HG02588 (cell line): ENCODE measurements at regions not wholly inside any gene's neighbourhood (a gene's known extent, or its start where the extent isn't known, plus 50 kb on each side); places are given as distances from the start of the nearest gene placed in this dataset.
"Not testable (repeated sequence)": the region's sequence is repeated elsewhere in the genome, so short reads cannot be mapped to it uniquely, and the experiment has no call there.

Source experiments
- ATAC-seq: cut with Tn5 transposase; IDR thresholded peaks from one replicate; pipeline ENCODE4 v1.9.1; 2021; ENCODE audit warnings: mild to moderate bottlenecking, moderate library complexity; ENCODE audit not compliant: unreplicated experiment

- no peak for ATAC-seq
These were observed 1347.6 kb downstream of the CDH11 start for GRCh38 chr16:63774302-63774701.

GRCh38 chr16:63769211-63769610 is 1352.7 kb downstream of the CDH11 start:
- ATAC-seq, result no peak

GRCh38 chr16:63760246-63760645 is 1361.6 kb downstream of the CDH11 start:
- ATAC-seq, result not testable (repeated sequence)

GRCh38 chr16:63752347-63752746 is 1369.5 kb downstream of the CDH11 start:
- ATAC-seq, result no peak

- ATAC-seq, result no peak
These were observed 1372.6 kb downstream of the CDH11 start for GRCh38 chr16:63749276-63749675.

- ATAC-seq, result no peak
These were observed 1376.4 kb downstream of the CDH11 start for GRCh38 chr16:63745456-63745855.

- ATAC-seq, result no peak
These were observed 1377.6 kb downstream of the CDH11 start for GRCh38 chr16:63744077-63744874.

- ATAC-seq, result no peak
These were observed 1379.7 kb downstream of the CDH11 start for GRCh38 chr16:63742150-63742549.

- ATAC-seq, result no peak
These were observed 1384.2 kb downstream of the CDH11 start for GRCh38 chr16:63737633-63738032.

- ATAC-seq, result no peak
These were observed 1386.4 kb downstream of the CDH11 start for GRCh38 chr16:63735456-63735855.

GRCh38 chr16:63720848-63721247 is 1401.0 kb downstream of the CDH11 start:
- ATAC-seq, result no peak

- no peak for ATAC-seq
These were observed 1401.9 kb downstream of the CDH11 start for GRCh38 chr16:63719926-63720325.

GRCh38 chr16:63717806-63718205 is 1404.1 kb downstream of the CDH11 start:
- ATAC-seq, result no peak

- ATAC-seq, result no peak
These were observed 1407.0 kb downstream of the CDH11 start for GRCh38 chr16:63714876-63715275.

- ATAC-seq, result no peak
These were observed 1409.1 kb downstream of the CDH11 start for GRCh38 chr16:63712725-63713124.

- ATAC-seq, result no peak
These were observed 1418.3 kb downstream of the CDH11 start for GRCh38 chr16:63703612-63704011.

GRCh38 chr16:63702981-63703590 is 1418.8 kb downstream of the CDH11 start:
- ATAC-seq, result no peak

- no peak for ATAC-seq
These were observed 1424.1 kb downstream of the CDH11 start for GRCh38 chr16:63697736-63698135.

- no peak for ATAC-seq
These were observed 1426.5 kb downstream of the CDH11 start for GRCh38 chr16:63695347-63695746.

GRCh38 chr16:63690961-63691360 is 1430.9 kb downstream of the CDH11 start:
- no peak for ATAC-seq

GRCh38 chr16:63690267-63690666 is 1431.6 kb downstream of the CDH11 start:
- no peak for ATAC-seq

- no peak for ATAC-seq
These were observed 1432.8 kb downstream of the CDH11 start for GRCh38 chr16:63689068-63689467.
